ENCODE measurements at regions not wholly inside any gene's neighbourhood (a gene's known extent, or its start where the extent isn't known, plus 50 kb on each side); places are given as distances from the start of the nearest gene placed in this dataset.
"Not testable (repeated sequence)": the region's sequence is repeated elsewhere in the genome, so short reads cannot be mapped to it uniquely, and the experiment has no call there.

GRCh38 chrX:107296184-107296583 lies 89.8 kb downstream of the DNAAF6 start:
- DNase-seq; in situ Hi-C loops (cut with HindIII; ENCODE audit: low pct_ligation_motif_present, low pct_unique_long_range_greater_than_20kb, low sequenced_read_pairs): not testable (repeated sequence)

- in situ Hi-C loops (cut with HindIII; ENCODE audit: low pct_ligation_motif_present, low pct_unique_long_range_greater_than_20kb, low sequenced_read_pairs) = no loop called here
- DNase-seq = no peak
Observed at GRCh38 chrX:107298276-107298675, 91.9 kb downstream of the DNAAF6 start.

- in situ Hi-C loops (cut with HindIII; ENCODE audit: low pct_ligation_motif_present, low pct_unique_long_range_greater_than_20kb, low sequenced_read_pairs) = no loop called here
- DNase-seq = no peak
Observed at GRCh38 chrX:107301253-107301652, 94.8 kb downstream of the DNAAF6 start.

- DNase-seq = no peak
- in situ Hi-C loops (cut with HindIII; ENCODE audit: low pct_ligation_motif_present, low pct_unique_long_range_greater_than_20kb, low sequenced_read_pairs) = no loop called here
Observed at GRCh38 chrX:107304141-107304540, 97.7 kb downstream of the DNAAF6 start.

- DNase-seq = no peak
- in situ Hi-C loops (cut with HindIII; ENCODE audit: low pct_ligation_motif_present, low pct_unique_long_range_greater_than_20kb, low sequenced_read_pairs) = no loop called here
Observed at GRCh38 chrX:107323786-107324492, 117.5 kb downstream of the DNAAF6 start.

- peak; percentile 42 for DNase-seq
Observed at GRCh38 chrX:107324493-107325310, 118.3 kb downstream of the DNAAF6 start.

GRCh38 chrX:107325467-107325866 lies 119.1 kb downstream of the DNAAF6 start:
- in situ Hi-C loops (cut with HindIII; ENCODE audit: low pct_ligation_motif_present, low pct_unique_long_range_greater_than_20kb, low sequenced_read_pairs) = no loop called here
- DNase-seq = no peak

More at GRCh38 chrX:107324493-107325310, 118.3 kb downstream of the DNAAF6 start:
- in situ Hi-C loops (cut with HindIII; ENCODE audit: low pct_ligation_motif_present, low pct_unique_long_range_greater_than_20kb, low sequenced_read_pairs) = no loop called here

- in situ Hi-C loops (cut with HindIII; ENCODE audit: low pct_ligation_motif_present, low pct_unique_long_range_greater_than_20kb, low sequenced_read_pairs) = no loop called here
- no peak for DNase-seq
Observed at GRCh38 chrX:107348051-107348450, 101.4 kb upstream of the FRMPD3 start.

- in situ Hi-C loops (cut with HindIII; ENCODE audit: low pct_ligation_motif_present, low pct_unique_long_range_greater_than_20kb, low sequenced_read_pairs) = no loop called here
- no peak for DNase-seq
Observed at GRCh38 chrX:107348990-107349389, 100.5 kb upstream of the FRMPD3 start.

GRCh38 chrX:107355533-107355932 lies 93.9 kb upstream of the FRMPD3 start:
- in situ Hi-C loops (cut with HindIII; ENCODE audit: low pct_ligation_motif_present, low pct_unique_long_range_greater_than_20kb, low sequenced_read_pairs) = no loop called here
- no peak for DNase-seq

GRCh38 chrX:107360788-107361360 lies 88.6 kb upstream of the FRMPD3 start:
- no peak for DNase-seq
- in situ Hi-C loops (cut with HindIII; ENCODE audit: low pct_ligation_motif_present, low pct_unique_long_range_greater_than_20kb, low sequenced_read_pairs) = no loop called here

GRCh38 chrX:107370185-107370584 lies 79.3 kb upstream of the FRMPD3 start:
- DNase-seq; in situ Hi-C loops (cut with HindIII; ENCODE audit: low pct_ligation_motif_present, low pct_unique_long_range_greater_than_20kb, low sequenced_read_pairs): not testable (repeated sequence)

GRCh38 chrX:107374132-107374531 lies 75.3 kb upstream of the FRMPD3 start:
- in situ Hi-C loops (cut with HindIII; ENCODE audit: low pct_ligation_motif_present, low pct_unique_long_range_greater_than_20kb, low sequenced_read_pairs) = no loop called here

GRCh38 chrX:107374831-107375230 lies 74.6 kb upstream of the FRMPD3 start:
- DNase-seq = no peak
- in situ Hi-C loops (cut with HindIII; ENCODE audit: low pct_ligation_motif_present, low pct_unique_long_range_greater_than_20kb, low sequenced_read_pairs) = no loop called here

More at GRCh38 chrX:107374132-107374531, 75.3 kb upstream of the FRMPD3 start:
- DNase-seq = no peak

GRCh38 chrX:107376186-107376585 lies 73.3 kb upstream of the FRMPD3 start:
- DNase-seq; in situ Hi-C loops (cut with HindIII; ENCODE audit: low pct_ligation_motif_present, low pct_unique_long_range_greater_than_20kb, low sequenced_read_pairs): not testable (repeated sequence)

GRCh38 chrX:107384397-107385105 lies 64.9 kb upstream of the FRMPD3 start:
- DNase-seq = no peak
- in situ Hi-C loops (cut with HindIII; ENCODE audit: low pct_ligation_motif_present, low pct_unique_long_range_greater_than_20kb, low sequenced_read_pairs) = no loop called here

GRCh38 chrX:107389726-107390125 lies 59.7 kb upstream of the FRMPD3 start:
- in situ Hi-C loops (cut with HindIII; ENCODE audit: low pct_ligation_motif_present, low pct_unique_long_range_greater_than_20kb, low sequenced_read_pairs) = no loop called here
- no peak for DNase-seq

- DNase-seq; in situ Hi-C loops (cut with HindIII; ENCODE audit: low pct_ligation_motif_present, low pct_unique_long_range_greater_than_20kb, low sequenced_read_pairs): not testable (repeated sequence)
Observed at GRCh38 chrX:107393656-107394055, 55.8 kb upstream of the FRMPD3 start.

GRCh38 chrX:107396235-107396634 lies 53.2 kb upstream of the FRMPD3 start:
- no peak for DNase-seq
- in situ Hi-C loops (cut with HindIII; ENCODE audit: low pct_ligation_motif_present, low pct_unique_long_range_greater_than_20kb, low sequenced_read_pairs) = no loop called here

All from ACHN (cell line).